ENCODE measurements at regions not wholly inside any gene's neighbourhood (a gene's known extent, or its start where the extent isn't known, plus 50 kb on each side); places are given as distances from the start of the nearest gene placed in this dataset.
"Not testable (repeated sequence)": the region's sequence is repeated elsewhere in the genome, so short reads cannot be mapped to it uniquely, and the experiment has no call there.

- no peak for DNase-seq
These were observed 701.9 kb downstream of the EDEM1 start for GRCh38 chr3:5889374-5889773.

- DNase-seq: peak; percentile 10
These were observed 704.2 kb downstream of the EDEM1 start for GRCh38 chr3:5891711-5892110.

DNA sequence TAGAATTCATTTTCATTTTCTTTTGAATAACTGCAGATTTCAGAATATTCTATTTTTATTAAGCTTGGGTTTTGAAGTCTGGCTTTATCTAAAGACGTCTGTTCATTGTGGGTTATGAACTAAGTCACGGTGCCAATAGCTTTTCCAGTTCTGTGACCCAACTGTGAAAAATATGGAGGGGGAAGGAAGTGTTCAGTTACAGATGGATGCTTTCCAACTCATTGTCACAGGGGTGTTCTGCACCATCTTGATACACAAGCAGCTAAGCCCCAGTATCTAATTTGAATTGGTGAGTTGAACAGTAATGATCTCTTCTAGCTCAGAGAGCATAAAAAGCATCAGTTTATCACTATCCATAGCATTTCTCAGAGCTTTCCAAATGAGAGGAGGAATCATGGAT is 710.6 kb downstream of the EDEM1 start:
- DNase-seq: no peak

GRCh38 chr3:5899014-5899761 is 711.7 kb downstream of the EDEM1 start:
- no peak for DNase-seq

DNA sequence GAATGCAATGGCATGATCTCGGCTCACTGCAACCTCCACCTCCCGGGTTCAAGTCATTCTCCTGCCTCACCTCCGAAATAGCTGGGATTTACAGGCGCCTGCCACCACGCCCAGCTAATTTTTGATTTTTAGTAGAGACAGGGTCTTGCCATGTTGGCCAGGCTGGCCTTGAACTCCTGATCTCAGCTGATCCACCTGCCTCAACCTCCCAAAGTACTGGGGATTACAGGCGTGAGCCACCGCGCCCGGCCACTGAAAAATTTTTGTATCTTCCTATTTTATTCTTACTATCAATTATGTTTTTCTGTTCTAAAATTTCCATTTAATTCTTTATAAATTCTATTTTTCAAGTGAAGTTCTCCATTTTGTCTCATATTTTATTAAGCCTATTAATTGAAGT is 730.4 kb downstream of the EDEM1 start:
- DNase-seq: no peak

- DNase-seq: no peak
These were observed 731.1 kb downstream of the EDEM1 start for GRCh38 chr3:5918626-5919025.

GRCh38 chr3:5929027-5929426 is 741.5 kb downstream of the EDEM1 start:
- DNase-seq: no peak

DNA sequence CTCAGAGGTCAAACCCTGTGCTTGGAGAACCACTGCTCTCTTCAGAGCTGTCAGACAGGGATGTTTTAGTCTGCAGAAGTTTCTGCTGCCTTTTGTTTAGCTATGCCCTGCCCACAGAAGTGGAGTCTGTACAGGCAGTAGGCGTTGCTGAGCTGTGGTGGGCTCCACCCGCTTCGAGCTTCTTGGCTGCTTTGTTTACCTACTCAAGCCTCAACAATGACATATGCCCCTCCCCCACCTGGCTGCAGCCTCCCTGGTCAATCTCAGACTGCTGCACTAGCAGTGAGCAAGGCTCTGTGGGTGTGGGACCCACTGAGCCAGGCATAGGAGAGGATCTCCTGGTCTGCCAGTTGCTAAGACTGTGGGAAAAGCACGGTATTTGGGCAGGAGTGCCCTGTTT is 756.6 kb downstream of the EDEM1 start:
- DNase-seq: not testable (repeated sequence)

GRCh38 chr3:5948084-5948483 is 760.6 kb downstream of the EDEM1 start:
- no peak for DNase-seq

DNA sequence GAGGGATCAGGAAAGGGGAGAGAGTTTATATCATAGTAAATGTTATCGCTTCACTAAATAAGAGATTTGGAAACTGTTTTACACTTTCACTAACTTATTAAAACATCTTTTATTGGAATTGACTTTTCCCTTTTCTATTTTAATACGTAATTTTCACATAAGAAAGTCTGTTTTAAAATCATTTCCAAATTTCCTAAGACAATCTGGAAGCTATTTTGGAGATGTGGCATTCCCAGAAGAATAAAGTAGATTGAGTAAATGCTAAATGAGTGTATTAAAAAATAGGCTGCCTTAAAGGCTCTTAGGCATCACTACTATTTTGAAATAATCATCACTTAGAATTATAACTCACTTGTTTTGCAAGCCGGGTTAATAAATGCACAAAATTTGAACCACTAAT is 763.5 kb downstream of the EDEM1 start:
- DNase-seq: no peak

GRCh38 chr3:5972586-5972985 is 785.1 kb downstream of the EDEM1 start:
- no peak for DNase-seq

GRCh38 chr3:5974630-5975322 is 787.3 kb downstream of the EDEM1 start:
- no peak for DNase-seq

DNA sequence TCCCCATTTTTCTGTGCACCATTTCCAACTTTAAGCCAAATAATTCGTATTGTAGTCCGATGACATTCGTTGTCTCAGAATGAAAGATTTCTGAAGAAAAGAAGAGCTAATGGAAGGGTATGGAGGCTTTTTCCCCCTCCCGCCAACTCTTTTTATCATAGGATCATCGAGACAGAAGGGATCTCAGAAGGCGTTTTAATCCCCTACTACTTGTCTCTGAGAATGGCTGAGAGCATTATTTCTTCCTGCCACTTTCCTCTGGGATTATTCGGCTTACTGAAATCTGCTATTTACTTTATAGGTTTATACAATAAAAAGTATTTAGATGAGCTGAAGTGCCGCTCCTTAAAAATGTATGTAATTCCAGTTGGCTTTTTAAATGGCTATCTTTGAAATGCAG is 789.8 kb downstream of the EDEM1 start:
- no peak for DNase-seq

GRCh38 chr3:5980475-5980874 is 793.0 kb downstream of the EDEM1 start:
- DNase-seq: no peak

DNA sequence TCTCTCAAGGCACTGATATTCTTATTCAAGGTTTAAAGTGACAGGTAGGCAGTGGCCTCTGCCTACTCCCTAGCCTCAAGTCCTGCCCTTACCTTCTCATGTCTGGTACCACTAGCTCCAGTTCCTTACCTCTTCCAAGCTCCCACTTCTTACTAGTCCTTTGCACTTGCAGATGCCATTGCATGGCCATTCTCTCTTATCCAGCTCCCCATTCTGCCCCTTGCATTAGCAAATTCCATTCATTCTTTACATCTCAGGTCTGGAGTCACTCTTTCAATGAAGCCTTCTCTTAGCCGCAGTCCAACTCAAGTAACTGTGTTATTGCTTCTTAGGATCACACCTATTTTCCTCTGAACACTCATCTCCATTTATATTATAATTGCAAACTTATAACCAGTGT is 807.1 kb downstream of the EDEM1 start:
- DNase-seq: no peak

GRCh38 chr3:6018456-6018855 is 830.9 kb downstream of the EDEM1 start:
- DNase-seq: no peak

DNA sequence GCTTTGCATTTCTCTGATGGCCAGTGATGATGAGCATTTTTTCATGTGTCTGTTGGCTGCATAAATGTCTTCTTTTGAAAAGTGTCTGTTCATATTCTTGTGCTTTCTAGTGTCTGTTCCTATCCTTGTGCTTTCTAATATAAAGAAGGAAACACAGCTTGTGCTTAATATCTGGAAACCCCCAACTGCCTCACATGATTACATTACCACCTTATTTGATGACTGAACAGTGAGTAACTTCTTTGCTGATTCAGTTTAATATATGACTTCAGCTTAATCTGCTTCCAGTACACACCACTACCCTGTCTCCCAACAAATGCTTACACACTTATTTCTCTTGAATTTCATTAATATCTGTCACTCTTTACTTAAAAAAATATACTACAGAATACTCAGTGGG is 835.1 kb downstream of the EDEM1 start:
- DNase-seq: no peak

- no peak for DNase-seq
These were observed 835.9 kb upstream of the GRM7 start for GRCh38 chr3:6025032-6025431.

DNA sequence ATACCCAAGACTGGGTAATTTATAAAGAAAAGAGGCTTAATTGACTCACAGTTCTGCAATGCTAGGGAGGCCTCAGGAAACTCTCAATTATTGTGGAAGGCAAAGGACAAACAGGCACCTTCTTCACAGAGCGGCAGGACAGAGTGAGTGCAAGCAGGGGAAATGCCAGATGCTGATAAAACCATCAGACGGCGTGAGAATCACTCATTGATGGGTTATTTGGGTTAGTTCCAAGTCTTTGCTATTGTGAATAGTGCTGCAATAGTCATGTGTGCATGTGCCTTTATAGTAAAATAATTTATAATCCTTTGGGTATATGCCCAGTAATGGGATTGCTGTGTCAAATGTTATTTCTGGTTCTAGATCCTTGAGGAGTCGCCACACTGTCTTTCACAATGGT is 830.3 kb upstream of the GRM7 start:
- DNase-seq: not testable (repeated sequence)

DNA sequence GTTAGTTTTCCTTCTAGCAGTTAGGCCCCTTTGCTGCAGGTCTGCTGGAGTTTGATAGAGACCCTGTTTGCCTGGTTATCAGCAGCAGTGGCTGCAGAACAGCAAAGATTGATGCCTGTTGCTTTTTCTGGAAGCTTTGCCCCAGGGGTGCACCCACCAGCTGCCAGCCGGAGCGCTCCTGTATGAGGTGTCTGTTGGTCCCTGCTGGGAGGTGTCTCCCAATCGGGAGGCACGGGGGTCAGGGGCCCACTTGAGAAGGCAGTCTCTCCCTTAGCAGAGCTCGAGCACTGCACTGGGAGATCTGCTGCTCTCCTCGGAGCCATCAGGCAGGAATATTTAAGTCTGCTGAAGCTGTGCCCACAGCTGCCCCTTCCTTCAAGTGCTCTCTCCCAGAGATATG is 825.3 kb upstream of the GRM7 start:
- DNase-seq: no peak

GRCh38 chr3:6039971-6040370 is 820.9 kb upstream of the GRM7 start:
- no peak for DNase-seq

- no peak for DNase-seq
These were observed 819.0 kb upstream of the GRM7 start for GRCh38 chr3:6041894-6042293.

DNA sequence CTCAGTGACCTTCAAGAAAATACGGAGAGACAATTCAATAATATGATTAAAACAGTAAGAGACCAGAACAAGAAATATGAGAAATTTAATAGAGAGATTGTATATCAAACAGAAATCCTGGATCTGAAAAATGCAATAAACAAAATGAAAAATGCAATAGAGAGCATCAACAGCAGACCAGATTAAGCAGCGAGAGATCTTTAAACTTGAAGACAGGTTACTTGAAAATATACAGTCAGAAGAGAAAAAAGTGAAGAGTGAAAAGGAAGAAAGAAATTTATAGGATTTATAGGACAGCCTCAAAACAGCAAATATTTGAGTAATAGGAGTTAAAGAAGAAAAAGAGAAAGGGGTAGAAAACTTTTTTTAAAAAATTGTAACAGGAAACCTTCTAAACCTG is 813.9 kb upstream of the GRM7 start:
- DNase-seq: no peak

DNA sequence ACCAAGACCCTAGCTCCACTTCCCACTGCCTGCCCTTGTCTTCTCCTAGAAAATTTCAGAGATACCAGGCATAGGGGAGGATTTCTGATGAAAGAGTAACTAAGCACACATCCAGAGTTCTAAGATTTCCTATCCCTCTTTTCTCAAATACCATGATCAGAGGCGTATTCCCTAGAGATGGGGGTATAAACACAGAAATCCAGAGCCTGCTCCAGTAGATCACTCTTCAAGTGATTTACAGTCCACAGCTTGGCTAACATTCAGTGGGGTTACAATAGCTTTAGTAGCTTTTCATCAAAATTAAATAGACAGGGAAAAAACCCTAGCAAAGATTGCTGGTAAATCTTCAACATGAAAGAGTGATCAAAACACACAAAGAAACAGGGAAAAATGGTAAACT is 800.7 kb upstream of the GRM7 start:
- DNase-seq: no peak

All from NCI-H510A (cell line).